ENCODE measurements at regions not wholly inside any gene's neighbourhood (a gene's known extent, or its start where the extent isn't known, plus 50 kb on each side); places are given as distances from the start of the nearest gene placed in this dataset.
A peak's percentile ranks its signal among the peaks of the same experiment; 100 is the strongest.

DNA sequence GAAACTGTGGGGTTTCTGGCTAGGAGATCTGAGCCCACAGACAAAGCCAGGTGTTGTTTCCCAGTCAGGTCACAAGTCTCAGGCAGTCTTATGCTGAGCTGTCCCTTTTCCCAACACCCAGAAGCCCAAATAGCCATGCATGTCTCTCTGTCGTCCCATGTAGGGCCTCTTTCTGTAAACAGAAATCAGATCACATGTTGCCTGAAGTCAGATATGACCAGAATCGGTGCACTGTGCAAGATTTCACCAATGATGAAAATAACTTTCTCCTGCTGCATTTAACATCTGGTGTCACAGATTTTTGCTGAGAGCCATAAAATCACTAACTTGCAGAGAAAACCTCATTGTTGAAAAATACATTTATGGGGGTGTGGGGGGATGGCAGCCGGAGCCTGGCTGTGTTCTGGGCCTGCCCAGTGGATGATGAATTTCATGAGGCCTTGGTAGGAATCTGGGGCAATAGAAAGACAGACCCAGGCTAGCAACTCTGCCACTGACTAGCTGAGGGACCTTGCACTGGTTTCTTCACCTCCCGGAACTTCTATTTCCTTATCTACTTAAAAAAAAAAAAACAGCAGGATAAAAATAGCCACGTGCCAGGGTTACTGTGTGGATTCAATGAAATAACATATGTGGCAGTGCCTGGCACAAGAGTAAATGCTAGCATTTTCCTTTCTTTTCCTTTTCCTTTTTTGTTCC is 158.8 kb upstream of the NFIA start:
- intact Hi-C loops (cut with DNase I; ENCODE audit: low total_unique reads), result no loop called here
- no peak for DNase-seq (ENCODE audit: low spot score in 2 of 2)
- 46 to 58% methylated on average over 5 of the region's 5 CpGs for WGBS, 2 donors
- no peak overlapping the region for H3K4me3 ChIP-seq (ENCODE audit: low read depth, poor library complexity, severe bottlenecking)
- TF ChIP-seq, protein P1, sequence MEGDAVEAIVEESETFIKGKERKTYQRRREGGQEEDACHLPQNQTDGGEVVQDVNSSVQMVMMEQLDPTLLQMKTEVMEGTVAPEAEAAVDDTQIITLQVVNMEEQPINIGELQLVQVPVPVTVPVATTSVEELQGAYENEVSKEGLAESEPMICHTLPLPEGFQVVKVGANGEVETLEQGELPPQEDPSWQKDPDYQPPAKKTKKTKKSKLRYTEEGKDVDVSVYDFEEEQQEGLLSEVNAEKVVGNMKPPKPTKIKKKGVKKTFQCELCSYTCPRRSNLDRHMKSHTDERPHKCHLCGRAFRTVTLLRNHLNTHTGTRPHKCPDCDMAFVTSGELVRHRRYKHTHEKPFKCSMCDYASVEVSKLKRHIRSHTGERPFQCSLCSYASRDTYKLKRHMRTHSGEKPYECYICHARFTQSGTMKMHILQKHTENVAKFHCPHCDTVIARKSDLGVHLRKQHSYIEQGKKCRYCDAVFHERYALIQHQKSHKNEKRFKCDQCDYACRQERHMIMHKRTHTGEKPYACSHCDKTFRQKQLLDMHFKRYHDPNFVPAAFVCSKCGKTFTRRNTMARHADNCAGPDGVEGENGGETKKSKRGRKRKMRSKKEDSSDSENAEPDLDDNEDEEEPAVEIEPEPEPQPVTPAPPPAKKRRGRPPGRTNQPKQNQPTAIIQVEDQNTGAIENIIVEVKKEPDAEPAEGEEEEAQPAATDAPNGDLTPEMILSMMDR (IDR thresholded peaks at IDR 0.05), result no peak

DNA sequence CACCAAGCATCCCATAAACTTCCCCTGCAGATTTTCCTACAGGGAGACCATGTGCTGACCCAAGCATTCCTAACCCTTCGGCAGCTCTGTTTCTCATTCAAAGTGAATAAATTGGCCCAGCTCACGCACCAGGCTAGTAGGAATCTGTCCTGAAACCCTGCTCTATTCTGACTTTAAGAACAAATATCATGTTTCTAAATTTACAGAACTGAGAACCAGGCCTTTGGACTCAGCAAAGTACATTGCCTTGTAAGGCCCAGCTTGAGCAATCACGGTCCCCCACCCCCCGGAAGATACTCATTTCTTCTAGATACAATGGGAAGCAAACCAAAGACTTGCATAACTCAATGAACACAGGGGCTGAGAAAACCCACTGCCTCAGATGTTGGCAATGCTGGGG is 160.1 kb upstream of the NFIA start:
- intact Hi-C loops (cut with DNase I; ENCODE audit: low total_unique reads), result no loop called here
- 66 to 68% methylated on average over 4 of the region's 4 CpGs for WGBS, 2 donors
- DNase-seq (ENCODE audit: low spot score in 2 of 2), result peak; percentile 77 to 90
- TF ChIP-seq POLR2A (IDR thresholded peaks at IDR 0.05), result no peak
- TF ChIP-seq, protein P1 (IDR thresholded peaks at IDR 0.05), result no peak
- H3K4me3 ChIP-seq (ENCODE audit: low read depth, poor library complexity, severe bottlenecking), result no peak overlapping the region

DNA sequence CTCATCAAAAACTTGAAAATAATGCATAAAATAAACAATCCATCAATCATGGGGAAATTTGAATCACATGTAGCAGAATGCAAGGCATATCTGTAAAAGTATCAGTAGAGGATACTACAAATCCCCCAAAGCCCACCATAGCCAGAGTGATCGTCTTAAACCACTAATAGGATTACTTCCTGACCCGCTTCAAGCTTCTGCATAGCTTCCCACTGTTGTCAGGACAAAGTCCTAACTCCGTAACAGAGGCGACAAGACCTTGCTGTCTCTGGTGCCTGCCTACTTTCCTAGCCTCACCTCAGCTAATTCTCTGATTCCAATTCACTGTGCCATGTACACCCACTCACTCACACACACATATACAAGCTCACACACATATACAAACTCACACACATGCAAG is 161.2 kb upstream of the NFIA start:
- no peak overlapping the region for H3K4me3 ChIP-seq (ENCODE audit: low read depth, poor library complexity, severe bottlenecking)
- 96% methylated on average over 4 of the region's 4 CpGs for WGBS, 2 donors
- TF ChIP-seq POLR2A (IDR thresholded peaks at IDR 0.05), result no peak
- TF ChIP-seq, protein P1 (IDR thresholded peaks at IDR 0.05), result no peak
- no peak for DNase-seq (ENCODE audit: low spot score in 2 of 2)
- intact Hi-C loops (cut with DNase I; ENCODE audit: low total_unique reads), result no loop called here

DNA sequence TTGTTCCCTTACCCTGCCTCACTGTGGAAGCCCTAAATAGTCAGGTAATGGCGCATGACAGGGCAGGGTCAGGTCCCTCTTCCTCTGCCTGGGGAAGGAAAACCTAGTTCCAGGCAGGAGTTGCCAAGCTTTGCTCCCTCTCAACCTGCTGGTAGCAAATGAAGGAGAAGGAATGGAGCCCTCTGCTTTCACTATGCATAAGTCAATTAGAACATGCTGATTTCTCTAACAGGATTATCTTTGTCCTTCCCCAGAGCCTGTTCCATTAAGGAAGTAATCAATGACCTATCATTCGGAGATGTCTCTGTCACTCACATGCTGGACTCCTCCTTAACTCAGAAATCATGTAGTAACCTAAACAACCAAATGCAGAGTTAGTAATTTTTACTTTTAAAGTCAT is 161.8 kb upstream of the NFIA start:
- TF ChIP-seq POLR2A (IDR thresholded peaks at IDR 0.05), result no peak
- TF ChIP-seq, protein P1 (IDR thresholded peaks at IDR 0.05), result no peak
- no peak overlapping the region for H3K4me3 ChIP-seq (ENCODE audit: low read depth, poor library complexity, severe bottlenecking)
- no peak for DNase-seq (ENCODE audit: low spot score in 2 of 2)
- intact Hi-C loops (cut with DNase I; ENCODE audit: low total_unique reads), result no loop called here
- 91 to 95% methylated on average over 2 of the region's 2 CpGs for WGBS, 2 donors

DNA sequence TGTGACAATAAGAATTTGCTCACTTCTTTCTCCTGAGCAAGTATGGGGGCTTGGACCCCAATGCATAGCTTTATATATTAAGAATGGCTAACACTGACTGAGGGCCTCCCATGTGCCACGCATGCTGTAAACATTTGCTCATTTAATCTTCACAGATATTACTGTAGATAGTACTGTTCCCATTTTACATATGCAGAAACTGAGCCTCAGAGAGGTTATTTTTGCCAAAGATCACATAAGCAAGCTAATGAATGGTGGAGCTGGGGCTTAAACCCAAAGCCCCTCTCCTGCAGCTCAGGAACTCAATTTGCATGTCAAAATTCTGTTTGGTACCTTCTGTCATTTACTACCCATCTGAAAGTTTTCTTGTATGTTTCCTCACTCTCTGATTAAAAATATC is 163.5 kb upstream of the NFIA start:
- intact Hi-C loops (cut with DNase I; ENCODE audit: low total_unique reads), result no loop called here
- TF ChIP-seq, protein P1 (IDR thresholded peaks at IDR 0.05), result no peak
- TF ChIP-seq POLR2A (IDR thresholded peaks at IDR 0.05), result no peak
- DNase-seq (ENCODE audit: low spot score in 2 of 2), result no peak
- 94 to 95% methylated on average over 1 of the region's 1 CpG for WGBS, 2 donors
- H3K4me3 ChIP-seq (ENCODE audit: low read depth, poor library complexity, severe bottlenecking), result no peak overlapping the region

DNA sequence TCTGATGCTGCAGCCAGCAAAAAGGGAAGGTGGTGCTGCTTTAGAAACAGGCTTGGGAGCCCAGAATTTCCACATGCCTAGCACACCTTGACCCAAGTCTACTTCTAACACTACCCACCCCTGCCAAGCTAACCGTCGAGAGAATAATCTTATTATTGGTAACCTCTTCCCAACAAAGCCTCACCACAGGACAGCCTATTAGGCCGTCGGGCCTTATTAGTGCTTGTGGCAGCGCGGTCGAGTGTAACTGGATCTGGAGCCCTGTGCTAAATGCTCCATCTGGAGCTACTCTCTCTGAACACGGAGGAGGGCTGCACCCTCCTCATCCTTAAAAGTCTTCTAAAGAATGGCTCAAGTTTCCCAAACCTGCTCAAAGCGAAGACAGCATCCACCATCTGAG is 165.5 kb upstream of the NFIA start:
- H3K4me3 ChIP-seq (ENCODE audit: low read depth, poor library complexity, severe bottlenecking), result no peak overlapping the region
- WGBS, 2 donors, result 83 to 89% methylated on average over 9 of the region's 9 CpGs
- TF ChIP-seq, protein P1 (IDR thresholded peaks at IDR 0.05), result no peak
- intact Hi-C loops (cut with DNase I; ENCODE audit: low total_unique reads), result no loop called here
- DNase-seq (ENCODE audit: low spot score in 2 of 2), result no peak

Data from lower leg skin (tissue), 4 donors.